ENCODE measurements at regions not wholly inside any gene's neighbourhood (a gene's known extent, or its start where the extent isn't known, plus 50 kb on each side); places are given as distances from the start of the nearest gene placed in this dataset.
A peak's percentile ranks its signal among the peaks of the same experiment; 100 is the strongest.

GRCh38 chr1:80624682-80625081 lies 1176.1 kb upstream of the ADGRL2 start:
- H3K4me1 ChIP-seq (ENCODE audit: control insufficient read depth in 5 of 5, insufficient read depth in 5 of 5, low read length in 5 of 5) = no peaks in the 10 kb centered on the region
- TF ChIP-seq, protein P1, sequence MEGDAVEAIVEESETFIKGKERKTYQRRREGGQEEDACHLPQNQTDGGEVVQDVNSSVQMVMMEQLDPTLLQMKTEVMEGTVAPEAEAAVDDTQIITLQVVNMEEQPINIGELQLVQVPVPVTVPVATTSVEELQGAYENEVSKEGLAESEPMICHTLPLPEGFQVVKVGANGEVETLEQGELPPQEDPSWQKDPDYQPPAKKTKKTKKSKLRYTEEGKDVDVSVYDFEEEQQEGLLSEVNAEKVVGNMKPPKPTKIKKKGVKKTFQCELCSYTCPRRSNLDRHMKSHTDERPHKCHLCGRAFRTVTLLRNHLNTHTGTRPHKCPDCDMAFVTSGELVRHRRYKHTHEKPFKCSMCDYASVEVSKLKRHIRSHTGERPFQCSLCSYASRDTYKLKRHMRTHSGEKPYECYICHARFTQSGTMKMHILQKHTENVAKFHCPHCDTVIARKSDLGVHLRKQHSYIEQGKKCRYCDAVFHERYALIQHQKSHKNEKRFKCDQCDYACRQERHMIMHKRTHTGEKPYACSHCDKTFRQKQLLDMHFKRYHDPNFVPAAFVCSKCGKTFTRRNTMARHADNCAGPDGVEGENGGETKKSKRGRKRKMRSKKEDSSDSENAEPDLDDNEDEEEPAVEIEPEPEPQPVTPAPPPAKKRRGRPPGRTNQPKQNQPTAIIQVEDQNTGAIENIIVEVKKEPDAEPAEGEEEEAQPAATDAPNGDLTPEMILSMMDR (IDR thresholded peaks at IDR 0.05; ENCODE audit: control extremely low read depth, extremely low read depth) = no peak
- H3K9ac ChIP-seq (ENCODE audit: insufficient read depth in 1 of 2, low read length in 2 of 2) = no peak overlapping the region
- DNase-seq = no peak
- no peak overlapping the region for H3K27ac ChIP-seq (ENCODE audit: low read depth in 1 of 2, low read length in 1 of 2)
- ATAC-seq (ENCODE audit: insufficient read depth, low FRiP score) = no peak
- no peaks in the 10 kb centered on the region for H3K36me3 ChIP-seq (ENCODE audit: control insufficient read depth in 4 of 4, insufficient read depth in 4 of 4, low read length in 4 of 4)
- WGBS, 2 donors = 63 to 70% methylated on average over 4 of the region's 4 CpGs
- peaks cover 0 to 4% (median 0%) of the 10 kb centered on the region in 4 donors for H3K9me3 ChIP-seq (ENCODE audit: control insufficient read depth in 4 of 4, insufficient read depth in 3 of 4, low read length in 3 of 4)
- no peak overlapping the region for H3K4me3 ChIP-seq
- H3K27me3 ChIP-seq (ENCODE audit: control insufficient read depth in 3 of 3, insufficient read depth in 3 of 3, low read length in 2 of 3) = no peaks in the 10 kb centered on the region

DNA sequence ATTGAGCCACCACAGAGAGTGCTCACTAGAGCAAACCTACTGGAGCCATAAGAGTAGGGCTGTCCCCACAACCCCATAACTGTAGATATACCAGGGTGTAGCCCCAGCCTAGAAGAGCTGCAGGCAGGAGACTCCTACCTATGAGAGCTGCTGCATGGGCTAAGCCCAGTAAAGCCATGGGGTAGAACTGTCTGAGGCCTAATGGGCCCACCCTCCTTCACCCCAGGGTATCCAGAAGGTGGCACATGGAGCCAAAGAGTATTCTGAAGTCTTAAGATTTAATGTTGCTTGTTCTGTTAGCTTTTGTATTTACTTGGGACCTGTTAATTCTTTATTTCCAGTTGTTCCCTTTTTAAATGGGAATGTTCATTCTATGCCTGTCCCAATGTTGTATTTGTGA lies 1193.7 kb upstream of the ADGRL2 start:
- no peak overlapping the region for H3K27ac ChIP-seq (ENCODE audit: low read depth in 1 of 2, low read length in 1 of 2)
- peaks cover 0 to 4% (median 0%) of the 10 kb centered on the region in 4 donors for H3K9me3 ChIP-seq (ENCODE audit: control insufficient read depth in 4 of 4, insufficient read depth in 3 of 4, low read length in 3 of 4)
- H3K4me3 ChIP-seq = no peak overlapping the region
- H3K4me1 ChIP-seq (ENCODE audit: control insufficient read depth in 5 of 5, insufficient read depth in 5 of 5, low read length in 5 of 5) = no peaks in the 10 kb centered on the region
- H3K27me3 ChIP-seq (ENCODE audit: control insufficient read depth in 3 of 3, insufficient read depth in 3 of 3, low read length in 2 of 3) = no peaks in the 10 kb centered on the region
- H3K9ac ChIP-seq (ENCODE audit: insufficient read depth in 1 of 2, low read length in 2 of 2) = no peak overlapping the region
- no peaks in the 10 kb centered on the region for H3K36me3 ChIP-seq (ENCODE audit: control insufficient read depth in 4 of 4, insufficient read depth in 4 of 4, low read length in 4 of 4)
- DNase-seq (no peak), ATAC-seq (ENCODE audit: insufficient read depth, low FRiP score) (no peak)
- TF ChIP-seq, protein P1 (IDR thresholded peaks at IDR 0.05; ENCODE audit: control extremely low read depth, extremely low read depth) = no peak

- H3K4me3 ChIP-seq = no peak overlapping the region
- TF ChIP-seq, protein P1 (IDR thresholded peaks at IDR 0.05; ENCODE audit: control extremely low read depth, extremely low read depth) = no peak
- H3K4me1 ChIP-seq (ENCODE audit: control insufficient read depth in 5 of 5, insufficient read depth in 5 of 5, low read length in 5 of 5) = no peaks in the 10 kb centered on the region
- ATAC-seq (ENCODE audit: insufficient read depth, low FRiP score) (no peak), DNase-seq (peak in 1 of 3 donors; percentile 7)
- no peaks in the 10 kb centered on the region for H3K27me3 ChIP-seq (ENCODE audit: control insufficient read depth in 3 of 3, insufficient read depth in 3 of 3, low read length in 2 of 3)
- H3K9ac ChIP-seq (ENCODE audit: insufficient read depth in 1 of 2, low read length in 2 of 2) = no peak overlapping the region
- peaks cover 0 to 8% (median 3%) of the 10 kb centered on the region in 4 donors for H3K9me3 ChIP-seq (ENCODE audit: control insufficient read depth in 4 of 4, insufficient read depth in 3 of 4, low read length in 3 of 4)
- H3K27ac ChIP-seq (ENCODE audit: low read depth in 1 of 2, low read length in 1 of 2) = no peak overlapping the region
- 82 to 89% methylated on average over 3 of the region's 3 CpGs for WGBS, 2 donors
- H3K36me3 ChIP-seq (ENCODE audit: control insufficient read depth in 4 of 4, insufficient read depth in 4 of 4, low read length in 4 of 4) = no peaks in the 10 kb centered on the region
Measured at GRCh38 chr1:80594013-80594412, 1206.7 kb upstream of the ADGRL2 start.

- DNase-seq (no peak), ATAC-seq (ENCODE audit: insufficient read depth, low FRiP score) (no peak)
- Histone ChIP-seq H3K27ac (ENCODE audit: low read depth in 1 of 2, low read length in 1 of 2) (no peak overlapping the region), H3K9ac (ENCODE audit: insufficient read depth in 1 of 2, low read length in 2 of 2) (no peak overlapping the region), H3K36me3 (ENCODE audit: control insufficient read depth in 4 of 4, insufficient read depth in 4 of 4, low read length in 4 of 4) (no peaks in the 10 kb centered on the region), H3K4me3 (no peak overlapping the region), H3K9me3 (ENCODE audit: control insufficient read depth in 4 of 4, insufficient read depth in 3 of 4, low read length in 3 of 4) (peaks cover 0 to 8% (median 1%) of the 10 kb centered on the region in 4 donors), H3K4me1 (ENCODE audit: control insufficient read depth in 5 of 5, insufficient read depth in 5 of 5, low read length in 5 of 5) (no peaks in the 10 kb centered on the region), H3K27me3 (ENCODE audit: control insufficient read depth in 3 of 3, insufficient read depth in 3 of 3, low read length in 2 of 3) (no peaks in the 10 kb centered on the region)
- TF ChIP-seq, protein P1 (IDR thresholded peaks at IDR 0.05; ENCODE audit: control extremely low read depth, extremely low read depth) = no peak
- WGBS, 2 donors = 87 to 97% methylated on average over 4 of the region's 4 CpGs
Measured at GRCh38 chr1:80593197-80593596, 1207.5 kb upstream of the ADGRL2 start.

Measured in lung (tissue), 11 donors.